Stimulated activated naive CD8-positive, alpha-beta T cell treated with anti-CD3 and anti-CD28 coated beads, Interleukin-15, Interleukin-2, amounts not matched to agents 100 ng/mL and 50 ng/mL, for 24 hours (primary cell): ENCODE measurements at regions not wholly inside any gene's neighbourhood (a gene's known extent, or its start where the extent isn't known, plus 50 kb on each side); places are given as distances from the start of the nearest gene placed in this dataset.
"Not testable (repeated sequence)": the region's sequence is repeated elsewhere in the genome, so short reads cannot be mapped to it uniquely, and the experiment has no call there.

Experiments
- H3K27ac Mint-ChIP-seq: one replicate; pipeline ENCODE4 v1.8.0; 2021; ENCODE audit warnings: mild to moderate bottlenecking, mixed read lengths
- H3K27me3 Mint-ChIP-seq: one replicate; pipeline ENCODE4 v1.8.0; 2021; ENCODE audit warnings: mixed read lengths
- H3K36me3 Mint-ChIP-seq: one replicate; pipeline ENCODE4 v1.8.0; 2021; ENCODE audit warnings: low read depth, mixed read lengths
- H3K4me1 Mint-ChIP-seq: one replicate; pipeline ENCODE4 v1.8.0; 2021; ENCODE audit warnings: low read depth, mixed read lengths
- H3K4me3 Mint-ChIP-seq: one replicate; pipeline ENCODE4 v1.8.0; 2021; ENCODE audit warnings: mild to moderate bottlenecking, mixed read lengths
- H3K9me3 Mint-ChIP-seq: one replicate; pipeline ENCODE4 v1.8.0; 2021; ENCODE audit warnings: mixed read lengths

DNA sequence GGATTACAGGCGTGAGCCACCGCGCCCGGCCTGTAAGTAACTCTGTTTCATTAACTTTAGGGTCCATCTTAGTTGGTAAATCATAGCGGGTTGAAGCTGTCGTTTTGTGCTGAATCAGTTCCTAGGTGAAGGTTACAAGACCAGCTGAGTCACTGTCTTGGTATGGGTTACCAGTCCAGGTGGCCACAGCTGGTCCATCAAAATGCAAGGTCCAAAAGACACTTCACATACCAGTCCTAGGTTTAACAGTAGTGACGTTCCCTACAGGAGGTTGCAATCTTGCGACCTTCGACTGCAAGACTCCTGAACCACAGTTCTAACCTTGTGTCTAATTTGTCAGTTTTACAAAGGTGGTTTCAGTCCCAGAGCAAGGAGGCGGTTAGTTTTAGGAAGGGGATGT lies 160.1 kb upstream of the ATP10A start:
- H3K36me3 Mint-ChIP-seq: no peaks in the 10 kb centered on the region
- no peak overlapping the region for H3K27ac Mint-ChIP-seq
- H3K9me3 Mint-ChIP-seq: no peaks in the 10 kb centered on the region
- H3K27me3 Mint-ChIP-seq: peaks cover 7% of the 10 kb centered on the region
- no peak overlapping the region for H3K4me3 Mint-ChIP-seq
- H3K4me1 Mint-ChIP-seq: no peaks in the 10 kb centered on the region

- no peak overlapping the region for H3K4me3 Mint-ChIP-seq
- H3K27ac Mint-ChIP-seq: no peak overlapping the region
- no peaks in the 10 kb centered on the region for H3K36me3 Mint-ChIP-seq
- no peaks in the 10 kb centered on the region for H3K9me3 Mint-ChIP-seq
- H3K4me1 Mint-ChIP-seq: no peaks in the 10 kb centered on the region
- H3K27me3 Mint-ChIP-seq: peaks cover 7% of the 10 kb centered on the region
Observed at GRCh38 chr15:26020871-26021270, 157.7 kb upstream of the ATP10A start.

- H3K27ac Mint-ChIP-seq: no peak overlapping the region
- H3K27me3 Mint-ChIP-seq: peaks cover 15% of the 10 kb centered on the region
- no peaks in the 10 kb centered on the region for H3K36me3 Mint-ChIP-seq
- no peak overlapping the region for H3K4me3 Mint-ChIP-seq
- H3K9me3 Mint-ChIP-seq: no peaks in the 10 kb centered on the region
- H3K4me1 Mint-ChIP-seq: no peaks in the 10 kb centered on the region
Observed at GRCh38 chr15:26017665-26018064, 154.5 kb upstream of the ATP10A start.

- no peak overlapping the region for H3K4me3 Mint-ChIP-seq
- no peaks in the 10 kb centered on the region for H3K4me1 Mint-ChIP-seq
- H3K9me3 Mint-ChIP-seq: no peaks in the 10 kb centered on the region
- H3K27me3 Mint-ChIP-seq: peaks cover 20% of the 10 kb centered on the region
- H3K27ac Mint-ChIP-seq: no peak overlapping the region
- H3K36me3 Mint-ChIP-seq: no peaks in the 10 kb centered on the region
Observed at GRCh38 chr15:26015516-26016075, 152.5 kb upstream of the ATP10A start.

DNA sequence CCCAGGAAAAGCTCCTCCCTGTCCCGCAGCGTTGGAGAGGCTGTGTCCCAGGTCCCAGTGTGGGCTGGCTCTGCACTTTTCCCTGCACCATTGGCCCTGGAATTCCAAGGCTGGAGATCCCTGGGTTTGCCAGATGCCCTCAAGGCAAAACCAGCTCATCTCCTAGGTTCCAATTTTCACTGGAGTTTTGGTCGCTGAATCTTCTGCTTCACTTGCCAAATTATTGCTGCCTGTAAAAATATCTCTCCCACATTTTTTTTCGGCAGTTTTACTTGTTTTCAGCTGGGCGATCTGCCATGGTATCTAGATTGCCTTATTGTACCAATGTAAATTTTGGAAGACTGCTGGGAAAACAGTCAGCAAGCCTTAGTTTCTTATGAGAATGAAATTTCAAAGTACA lies 150.9 kb upstream of the ATP10A start:
- H3K27me3 Mint-ChIP-seq: peaks cover 22% of the 10 kb centered on the region
- no peaks in the 10 kb centered on the region for H3K36me3 Mint-ChIP-seq
- H3K4me1 Mint-ChIP-seq: no peaks in the 10 kb centered on the region
- no peaks in the 10 kb centered on the region for H3K9me3 Mint-ChIP-seq
- H3K4me3 Mint-ChIP-seq: no peak overlapping the region
- H3K27ac Mint-ChIP-seq: no peak overlapping the region

DNA sequence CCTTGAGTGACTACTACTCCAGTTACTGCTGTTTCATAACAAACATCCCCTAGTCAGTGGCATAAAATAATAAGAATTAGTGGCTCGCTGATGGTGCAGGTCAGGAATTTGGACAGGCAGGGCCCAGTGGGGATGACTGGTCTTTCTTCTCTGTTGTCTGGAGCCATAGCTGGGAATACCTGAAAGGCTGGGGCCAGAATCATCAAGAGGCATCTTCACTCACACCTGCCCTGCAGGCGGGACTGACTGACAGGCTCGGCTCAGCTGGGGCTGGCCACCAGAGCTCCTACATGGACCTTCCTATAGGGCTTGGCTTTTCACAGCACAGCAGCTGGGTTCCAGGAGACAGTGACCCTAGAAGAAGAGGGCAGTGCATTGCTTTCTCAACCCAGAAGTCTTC lies 148.8 kb upstream of the ATP10A start:
- H3K27me3 Mint-ChIP-seq: peaks cover 19% of the 10 kb centered on the region
- no peak overlapping the region for H3K4me3 Mint-ChIP-seq
- H3K27ac Mint-ChIP-seq: no peak overlapping the region
- H3K4me1 Mint-ChIP-seq: no peaks in the 10 kb centered on the region
- no peaks in the 10 kb centered on the region for H3K36me3 Mint-ChIP-seq
- no peaks in the 10 kb centered on the region for H3K9me3 Mint-ChIP-seq

DNA sequence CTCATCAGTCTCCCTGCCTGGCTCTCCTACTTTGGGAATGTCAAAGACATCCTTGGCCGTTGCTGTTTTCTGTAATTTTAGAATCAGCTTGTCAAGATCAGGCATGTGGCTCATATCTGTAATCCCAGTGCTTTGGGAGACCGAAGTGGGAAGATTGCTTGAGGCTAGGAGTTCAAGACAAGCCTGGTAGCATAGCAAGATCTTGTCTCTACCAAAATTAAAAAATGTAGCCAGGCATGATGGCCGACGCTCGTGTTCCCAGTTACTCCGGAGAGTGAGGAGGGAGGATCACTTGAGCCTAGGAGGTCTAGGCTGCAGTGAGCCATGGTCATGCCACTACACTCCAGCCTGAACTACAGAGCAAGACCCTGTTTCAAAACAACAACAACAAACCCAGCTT lies 144.0 kb upstream of the ATP10A start:
- no peaks in the 10 kb centered on the region for H3K36me3 Mint-ChIP-seq
- peaks cover 10% of the 10 kb centered on the region for H3K27me3 Mint-ChIP-seq
- no peaks in the 10 kb centered on the region for H3K9me3 Mint-ChIP-seq
- no peak overlapping the region for H3K27ac Mint-ChIP-seq
- H3K4me3 Mint-ChIP-seq: no peak overlapping the region
- H3K4me1 Mint-ChIP-seq: no peaks in the 10 kb centered on the region

- Mint-ChIP-seq H3K4me3 (no peak overlapping the region), H3K4me1 (no peaks in the 10 kb centered on the region), H3K36me3 (peaks cover 3% of the 10 kb centered on the region), H3K27ac (no peak overlapping the region), H3K9me3 (peaks cover 4% of the 10 kb centered on the region), H3K27me3 (peaks cover 4% of the 10 kb centered on the region)
Observed at GRCh38 chr15:26001201-26001600, 138.1 kb upstream of the ATP10A start.

DNA sequence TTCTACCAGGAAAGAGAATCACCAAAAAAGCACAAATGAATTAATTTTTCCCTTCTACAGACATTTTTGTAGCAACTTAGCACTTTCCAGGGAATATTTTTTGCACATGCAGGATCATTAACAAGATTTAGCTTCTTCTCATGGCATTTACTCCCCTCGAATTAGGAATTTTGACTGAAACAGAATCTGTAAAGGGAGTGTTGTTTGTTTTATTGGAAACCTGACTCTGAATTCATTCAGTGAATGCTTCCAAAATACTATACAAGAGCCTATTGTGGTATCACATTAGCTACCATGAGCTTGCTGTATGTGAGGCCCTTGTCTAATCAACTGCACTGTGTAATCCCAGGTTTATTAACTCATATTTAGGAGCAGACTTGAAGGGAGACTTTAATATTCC lies 130.4 kb upstream of the ATP10A start:
- no peaks in the 10 kb centered on the region for H3K4me1 Mint-ChIP-seq
- H3K27ac Mint-ChIP-seq: no peak overlapping the region
- peaks cover 6% of the 10 kb centered on the region for H3K27me3 Mint-ChIP-seq
- H3K9me3 Mint-ChIP-seq: peaks cover 4% of the 10 kb centered on the region
- peaks cover 3% of the 10 kb centered on the region for H3K36me3 Mint-ChIP-seq
- no peak overlapping the region for H3K4me3 Mint-ChIP-seq

DNA sequence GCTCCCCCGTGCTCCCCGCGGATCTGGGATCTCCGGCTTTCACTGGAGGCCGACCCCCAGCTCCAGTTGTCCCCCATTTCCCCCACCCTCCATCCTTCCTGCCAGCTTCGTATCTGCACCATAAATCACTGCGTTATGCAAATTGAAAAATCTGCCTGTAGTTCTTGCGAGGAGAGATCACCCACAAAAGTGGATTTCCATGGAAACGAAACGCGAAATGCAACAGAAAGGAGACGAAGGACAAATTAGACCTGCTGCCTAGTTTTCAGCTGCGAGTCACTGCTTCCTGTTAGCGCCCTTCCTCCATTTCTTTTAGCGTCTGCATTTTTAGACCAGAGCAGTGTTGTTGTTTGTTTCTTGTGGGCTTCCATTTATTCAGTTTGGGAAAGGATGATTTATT lies 127.1 kb upstream of the ATP10A start:
- no peaks in the 10 kb centered on the region for H3K27me3 Mint-ChIP-seq
- no peak overlapping the region for H3K4me3 Mint-ChIP-seq
- H3K36me3 Mint-ChIP-seq: no peaks in the 10 kb centered on the region
- H3K27ac Mint-ChIP-seq: no peak overlapping the region
- H3K4me1 Mint-ChIP-seq: no peaks in the 10 kb centered on the region
- H3K9me3 Mint-ChIP-seq: no peaks in the 10 kb centered on the region

DNA sequence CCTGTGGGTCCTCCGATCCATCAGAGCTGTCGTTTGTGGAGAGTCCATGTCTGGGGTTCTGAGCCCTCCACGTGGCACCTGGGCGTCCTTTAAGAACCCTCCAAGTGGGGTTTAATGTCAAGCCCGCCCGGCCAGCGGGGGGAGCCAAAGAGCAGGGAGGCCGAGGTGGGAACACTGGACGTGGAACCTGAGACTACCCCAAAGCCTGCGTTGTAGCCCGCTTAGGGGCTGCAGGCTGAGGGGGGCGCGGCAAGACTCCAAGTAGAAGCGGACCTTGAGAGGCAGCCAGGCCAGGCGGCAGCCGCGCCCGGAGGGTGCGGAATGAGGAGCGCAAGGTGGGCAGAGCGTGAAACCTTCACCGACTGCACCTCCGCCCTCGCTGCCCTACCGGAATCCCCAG lies 126.2 kb upstream of the ATP10A start:
- no peaks in the 10 kb centered on the region for H3K9me3 Mint-ChIP-seq
- no peaks in the 10 kb centered on the region for H3K27me3 Mint-ChIP-seq
- H3K4me1 Mint-ChIP-seq: no peaks in the 10 kb centered on the region
- H3K27ac Mint-ChIP-seq: no peak overlapping the region
- H3K4me3 Mint-ChIP-seq: no peak overlapping the region
- no peaks in the 10 kb centered on the region for H3K36me3 Mint-ChIP-seq

DNA sequence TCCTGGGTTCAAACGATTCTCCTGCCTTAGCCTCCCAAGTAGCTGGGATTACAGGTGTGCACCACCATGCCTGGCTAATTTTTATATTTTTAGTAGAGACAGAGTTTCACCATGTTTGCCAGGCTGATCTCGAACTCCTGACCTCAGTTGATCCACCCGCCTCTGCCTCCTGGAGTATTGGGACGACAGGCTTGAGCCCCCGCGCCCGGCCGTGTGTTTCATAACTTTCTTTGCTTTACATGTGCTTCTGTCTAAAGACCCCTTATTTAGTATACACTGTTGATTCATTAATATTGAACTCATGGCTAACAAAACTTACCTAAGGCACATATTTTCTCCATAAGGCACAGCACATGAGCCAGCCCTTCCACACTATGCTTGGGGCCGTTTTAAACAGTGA lies 125.6 kb upstream of the ATP10A start:
- H3K4me3 Mint-ChIP-seq, H3K4me1 Mint-ChIP-seq, H3K27me3 Mint-ChIP-seq, H3K9me3 Mint-ChIP-seq, H3K27ac Mint-ChIP-seq, H3K36me3 Mint-ChIP-seq: not testable (repeated sequence)

DNA sequence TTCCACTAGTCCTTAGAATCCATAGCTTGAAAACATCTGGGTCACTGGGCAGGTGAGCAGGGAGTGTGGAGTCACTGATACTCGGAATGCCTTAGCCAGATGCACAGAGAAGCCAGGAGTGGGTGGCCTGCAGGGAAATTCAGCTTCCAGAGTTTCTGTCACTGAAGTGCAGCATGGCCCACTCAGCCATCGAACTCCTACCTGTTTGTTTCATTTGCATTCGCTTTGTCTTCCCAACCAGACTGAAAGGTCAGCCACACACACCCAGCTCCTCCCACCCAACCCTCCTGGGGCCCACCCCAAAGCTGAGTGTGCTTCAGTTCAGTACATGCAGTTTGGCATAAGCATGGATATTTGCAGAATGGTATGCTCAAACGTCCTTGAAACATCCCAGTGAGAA lies 124.5 kb upstream of the ATP10A start:
- no peaks in the 10 kb centered on the region for H3K36me3 Mint-ChIP-seq
- H3K4me3 Mint-ChIP-seq: no peak overlapping the region
- no peak overlapping the region for H3K27ac Mint-ChIP-seq
- no peaks in the 10 kb centered on the region for H3K4me1 Mint-ChIP-seq
- no peaks in the 10 kb centered on the region for H3K27me3 Mint-ChIP-seq
- no peaks in the 10 kb centered on the region for H3K9me3 Mint-ChIP-seq

- Mint-ChIP-seq H3K4me3 (no peak overlapping the region), H3K9me3 (no peaks in the 10 kb centered on the region), H3K4me1 (no peaks in the 10 kb centered on the region), H3K27me3 (no peaks in the 10 kb centered on the region), H3K36me3 (no peaks in the 10 kb centered on the region), H3K27ac (no peak overlapping the region)
Observed at GRCh38 chr15:25985165-25985564, 122.0 kb upstream of the ATP10A start.

- H3K4me3 Mint-ChIP-seq: no peak overlapping the region
- no peaks in the 10 kb centered on the region for H3K36me3 Mint-ChIP-seq
- no peak overlapping the region for H3K27ac Mint-ChIP-seq
- H3K9me3 Mint-ChIP-seq: no peaks in the 10 kb centered on the region
- H3K4me1 Mint-ChIP-seq: no peaks in the 10 kb centered on the region
- H3K27me3 Mint-ChIP-seq: peaks cover 7% of the 10 kb centered on the region
Observed at GRCh38 chr15:25982736-25983135, 119.6 kb upstream of the ATP10A start.

GRCh38 chr15:25981114-25981513 lies 118.0 kb upstream of the ATP10A start:
- Mint-ChIP-seq H3K27ac (no peak overlapping the region), H3K27me3 (peaks cover 7% of the 10 kb centered on the region), H3K4me3 (no peak overlapping the region), H3K4me1 (no peaks in the 10 kb centered on the region), H3K36me3 (no peaks in the 10 kb centered on the region), H3K9me3 (no peaks in the 10 kb centered on the region)
